ENCODE measurements at regions not wholly inside any gene's neighbourhood (a gene's known extent, or its start where the extent isn't known, plus 50 kb on each side); places are given as distances from the start of the nearest gene placed in this dataset.
"Not testable (repeated sequence)": the region's sequence is repeated elsewhere in the genome, so short reads cannot be mapped to it uniquely, and the experiment has no call there.

- in situ Hi-C loops (cut with HindIII; ENCODE audit: low pct_unique_long_range_greater_than_20kb, low sequenced_read_pairs) = no loop called here
- DNase-seq (ENCODE audit: low read depth, low spot score) = no peak
These were observed 415.8 kb upstream of the PIK3R1 start for GRCh38 chr5:67799732-67800234.

GRCh38 chr5:67798470-67798869 lies 417.1 kb upstream of the PIK3R1 start:
- DNase-seq (ENCODE audit: low read depth, low spot score); in situ Hi-C loops (cut with HindIII; ENCODE audit: low pct_unique_long_range_greater_than_20kb, low sequenced_read_pairs): not testable (repeated sequence)

- in situ Hi-C loops (cut with HindIII; ENCODE audit: low pct_unique_long_range_greater_than_20kb, low sequenced_read_pairs) = no loop called here
- DNase-seq (ENCODE audit: low read depth, low spot score) = no peak
These were observed 419.6 kb upstream of the PIK3R1 start for GRCh38 chr5:67795781-67796477.

- no peak for DNase-seq (ENCODE audit: low read depth, low spot score)
- in situ Hi-C loops (cut with HindIII; ENCODE audit: low pct_unique_long_range_greater_than_20kb, low sequenced_read_pairs) = no loop called here
These were observed 421.6 kb upstream of the PIK3R1 start for GRCh38 chr5:67793966-67794365.

GRCh38 chr5:67793418-67793817 lies 422.1 kb upstream of the PIK3R1 start:
- in situ Hi-C loops (cut with HindIII; ENCODE audit: low pct_unique_long_range_greater_than_20kb, low sequenced_read_pairs) = no loop called here
- DNase-seq (ENCODE audit: low read depth, low spot score) = no peak

GRCh38 chr5:67792891-67793290 lies 422.7 kb upstream of the PIK3R1 start:
- DNase-seq (ENCODE audit: low read depth, low spot score) = no peak
- in situ Hi-C loops (cut with HindIII; ENCODE audit: low pct_unique_long_range_greater_than_20kb, low sequenced_read_pairs) = no loop called here

- in situ Hi-C loops (cut with HindIII; ENCODE audit: low pct_unique_long_range_greater_than_20kb, low sequenced_read_pairs) = no loop called here
- no peak for DNase-seq (ENCODE audit: low read depth, low spot score)
These were observed 425.2 kb upstream of the PIK3R1 start for GRCh38 chr5:67790390-67790789.

GRCh38 chr5:67779893-67780623 lies 435.5 kb upstream of the PIK3R1 start:
- DNase-seq (ENCODE audit: low read depth, low spot score); in situ Hi-C loops (cut with HindIII; ENCODE audit: low pct_unique_long_range_greater_than_20kb, low sequenced_read_pairs): not testable (repeated sequence)

GRCh38 chr5:67774786-67775185 lies 440.8 kb upstream of the PIK3R1 start:
- in situ Hi-C loops (cut with HindIII; ENCODE audit: low pct_unique_long_range_greater_than_20kb, low sequenced_read_pairs) = no loop called here
- DNase-seq (ENCODE audit: low read depth, low spot score) = no peak

GRCh38 chr5:67774267-67774552 lies 441.3 kb upstream of the PIK3R1 start:
- in situ Hi-C loops (cut with HindIII; ENCODE audit: low pct_unique_long_range_greater_than_20kb, low sequenced_read_pairs) = no loop called here
- DNase-seq (ENCODE audit: low read depth, low spot score) = peak; percentile 63

- peak; percentile 97 for DNase-seq (ENCODE audit: low read depth, low spot score)
- in situ Hi-C loops (cut with HindIII; ENCODE audit: low pct_unique_long_range_greater_than_20kb, low sequenced_read_pairs) = no loop called here
These were observed 441.9 kb upstream of the PIK3R1 start for GRCh38 chr5:67773411-67774266.

- in situ Hi-C loops (cut with HindIII; ENCODE audit: low pct_unique_long_range_greater_than_20kb, low sequenced_read_pairs) = no loop called here
- no peak for DNase-seq (ENCODE audit: low read depth, low spot score)
These were observed 443.8 kb upstream of the PIK3R1 start for GRCh38 chr5:67771791-67772190.

- in situ Hi-C loops (cut with HindIII; ENCODE audit: low pct_unique_long_range_greater_than_20kb, low sequenced_read_pairs) = no loop called here
- no peak for DNase-seq (ENCODE audit: low read depth, low spot score)
These were observed 444.3 kb upstream of the PIK3R1 start for GRCh38 chr5:67771221-67771620.

GRCh38 chr5:67770431-67771025 lies 445.0 kb upstream of the PIK3R1 start:
- in situ Hi-C loops (cut with HindIII; ENCODE audit: low pct_unique_long_range_greater_than_20kb, low sequenced_read_pairs) = no loop called here
- DNase-seq (ENCODE audit: low read depth, low spot score) = peak; percentile 24

GRCh38 chr5:67765697-67766096 lies 449.9 kb upstream of the PIK3R1 start:
- in situ Hi-C loops (cut with HindIII; ENCODE audit: low pct_unique_long_range_greater_than_20kb, low sequenced_read_pairs) = no loop called here
- DNase-seq (ENCODE audit: low read depth, low spot score) = no peak

- in situ Hi-C loops (cut with HindIII; ENCODE audit: low pct_unique_long_range_greater_than_20kb, low sequenced_read_pairs); DNase-seq (ENCODE audit: low read depth, low spot score): not testable (repeated sequence)
These were observed 457.8 kb upstream of the PIK3R1 start for GRCh38 chr5:67757771-67758170.

GRCh38 chr5:67752357-67752708 lies 463.2 kb upstream of the PIK3R1 start:
- in situ Hi-C loops (cut with HindIII; ENCODE audit: low pct_unique_long_range_greater_than_20kb, low sequenced_read_pairs) = no loop called here
- DNase-seq (ENCODE audit: low read depth, low spot score) = no peak

- no peak for DNase-seq (ENCODE audit: low read depth, low spot score)
- in situ Hi-C loops (cut with HindIII; ENCODE audit: low pct_unique_long_range_greater_than_20kb, low sequenced_read_pairs) = no loop called here
These were observed 467.3 kb upstream of the PIK3R1 start for GRCh38 chr5:67748165-67748690.

All from SK-MEL-5 (cell line).